NCI-H748 (cell line): ENCODE measurements at regions not wholly inside any gene's neighbourhood (a gene's known extent, or its start where the extent isn't known, plus 50 kb on each side); places are given as distances from the start of the nearest gene placed in this dataset.
"Not testable (repeated sequence)": the region's sequence is repeated elsewhere in the genome, so short reads cannot be mapped to it uniquely, and the experiment has no call there.

Experiments
- DNase-seq: peaks from one replicate; lab custom pipeline; 2025; ENCODE audit not compliant: unreplicated experiment; lab: John Stamatoyannopoulos, UW

DNA sequence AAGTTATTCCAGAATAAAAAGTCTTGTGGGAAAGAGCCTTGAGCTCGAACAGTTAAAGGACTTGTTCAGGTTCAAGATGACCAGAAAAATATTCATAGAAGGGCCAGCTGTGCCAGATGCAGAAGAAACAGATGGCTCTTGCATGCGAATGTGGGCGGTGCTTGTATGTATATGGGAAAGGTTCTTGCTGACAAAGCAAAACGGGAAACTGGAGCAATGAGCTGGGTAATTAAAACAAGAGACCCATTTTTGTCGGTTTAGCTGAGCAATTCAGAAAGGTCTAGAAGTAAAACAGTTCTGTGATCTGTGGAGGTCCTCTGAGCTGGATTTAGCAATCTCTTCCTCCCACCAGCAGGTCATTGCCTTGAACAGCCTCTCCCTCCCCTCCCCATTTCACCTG lies 107.2 kb upstream of the MARK1 start:
- no peak for DNase-seq

GRCh38 chr1:220412382-220412781 lies 115.6 kb upstream of the MARK1 start:
- DNase-seq = not testable (repeated sequence)

GRCh38 chr1:220410611-220411010 lies 117.3 kb upstream of the MARK1 start:
- no peak for DNase-seq

DNA sequence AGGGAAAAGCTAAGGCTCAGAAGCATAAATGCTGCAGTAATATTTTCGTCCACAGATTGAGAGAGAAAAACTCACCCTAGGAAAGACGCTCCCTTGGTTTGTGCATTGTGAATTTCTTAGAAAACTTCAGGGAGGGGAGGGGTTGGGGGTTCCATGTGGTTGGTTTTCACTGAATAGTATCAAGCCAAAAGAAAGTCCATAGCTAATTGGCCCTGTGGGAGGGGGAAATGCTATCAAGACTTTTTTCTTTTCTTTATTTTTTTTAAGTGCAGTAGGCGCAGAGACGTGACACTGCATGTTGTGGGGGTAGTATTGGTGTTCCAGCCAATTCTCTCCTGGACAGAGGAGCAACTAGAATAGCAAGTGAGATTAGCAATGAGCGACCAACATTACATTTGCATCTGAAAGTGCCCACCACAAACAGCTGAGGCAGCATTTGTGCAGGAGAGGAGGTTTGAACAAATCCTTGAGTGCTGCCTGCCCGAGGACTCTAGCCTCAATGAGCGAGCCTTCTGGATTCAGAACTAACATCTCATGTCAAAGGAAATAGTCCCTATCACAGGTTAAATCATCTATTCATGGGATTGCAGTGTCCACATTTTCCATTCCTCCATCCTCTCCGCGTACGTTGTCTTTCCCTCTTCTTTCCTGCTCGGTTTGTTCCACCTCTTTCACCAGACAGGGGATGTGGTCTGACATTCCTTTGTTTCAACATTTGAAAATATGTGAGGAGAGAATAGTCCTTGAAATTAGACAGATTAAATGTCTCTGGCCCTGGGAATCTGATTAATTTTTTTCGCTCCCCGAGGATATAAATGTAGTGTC lies 118.0 kb upstream of the MARK1 start:
- no peak for DNase-seq

- DNase-seq = no peak
These were observed 120.7 kb upstream of the MARK1 start for GRCh38 chr1:220407191-220407590.

GRCh38 chr1:220398238-220398637 lies 126.0 kb upstream of the RAB3GAP2 start:
- no peak for DNase-seq

GRCh38 chr1:220391491-220391890 lies 119.2 kb upstream of the RAB3GAP2 start:
- DNase-seq = no peak

DNA sequence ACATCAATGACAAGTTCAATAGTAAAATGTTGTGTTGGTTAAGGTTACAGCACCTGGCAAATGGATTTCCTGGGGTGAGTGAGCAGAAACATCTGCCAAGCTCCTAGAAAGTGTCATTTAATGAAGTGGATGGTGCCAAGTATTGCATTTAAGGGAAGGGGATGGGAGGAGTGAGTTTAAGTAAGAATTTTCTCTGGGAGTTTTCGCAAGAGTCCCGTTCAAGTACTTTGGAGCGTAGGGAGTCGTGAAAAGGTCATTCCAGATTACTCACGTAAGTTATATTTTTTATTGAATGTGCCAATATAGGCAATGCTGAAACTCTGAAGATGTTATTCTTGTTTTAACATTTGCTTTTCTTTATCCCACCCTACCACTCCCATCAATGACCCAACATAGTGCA lies 117.4 kb upstream of the RAB3GAP2 start:
- DNase-seq = no peak

DNA sequence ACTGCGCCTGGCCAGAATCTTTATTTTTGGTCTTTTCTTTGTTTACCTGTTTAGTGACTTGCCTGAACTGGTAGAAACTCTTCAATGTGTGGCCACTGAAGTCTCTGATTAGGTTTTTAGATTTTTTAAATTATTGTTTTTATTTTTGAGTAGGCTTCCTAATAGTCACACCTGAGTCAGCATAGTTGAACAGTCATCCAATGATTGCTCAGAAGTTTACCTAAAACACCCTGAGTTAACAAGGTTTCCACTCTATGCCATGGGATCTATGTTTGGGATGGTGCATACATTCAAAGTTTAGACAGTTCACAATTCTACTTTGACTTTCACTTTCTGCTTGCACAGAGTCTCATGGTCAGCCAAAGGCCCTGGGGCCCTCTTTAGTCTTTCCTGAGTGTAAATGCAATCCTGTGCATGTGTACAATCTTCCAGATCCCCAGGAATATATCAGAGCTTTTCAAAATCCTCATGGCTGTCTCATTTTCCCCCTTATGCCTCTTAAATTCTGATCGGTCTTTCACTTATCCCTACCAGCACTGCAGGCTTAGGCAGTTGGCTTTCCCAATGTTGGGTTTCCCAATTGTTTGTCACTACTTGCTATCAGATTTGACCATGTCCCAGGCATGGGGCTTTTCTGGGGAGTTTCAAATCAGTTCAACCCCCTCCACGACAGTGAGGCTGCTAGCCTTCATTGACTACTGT lies 114.4 kb upstream of the RAB3GAP2 start:
- no peak for DNase-seq

DNA sequence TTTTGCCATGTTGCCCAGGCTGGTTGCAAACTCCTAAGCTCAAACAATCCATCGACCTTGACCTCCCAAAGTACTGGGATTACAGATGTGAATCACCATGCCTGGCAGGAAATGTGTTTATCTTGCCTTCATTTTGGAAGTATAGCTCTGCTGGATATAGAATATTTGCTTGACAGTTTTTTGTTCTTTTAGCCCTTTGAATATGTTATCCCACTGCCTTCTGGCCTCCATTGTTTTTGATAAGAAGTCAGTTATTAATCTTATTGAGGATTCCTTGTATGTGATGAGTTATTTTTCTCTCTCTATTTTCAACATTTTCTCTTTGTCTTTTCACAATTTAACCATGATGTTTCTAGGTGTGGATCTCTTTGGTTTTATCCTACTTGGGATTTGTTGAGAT lies 112.9 kb upstream of the RAB3GAP2 start:
- no peak for DNase-seq

- no peak for DNase-seq
These were observed 110.7 kb upstream of the RAB3GAP2 start for GRCh38 chr1:220382994-220383393.

- no peak for DNase-seq
These were observed 108.6 kb upstream of the RAB3GAP2 start for GRCh38 chr1:220380885-220381284.

GRCh38 chr1:220378571-220379302 lies 106.5 kb upstream of the RAB3GAP2 start:
- DNase-seq = no peak

DNA sequence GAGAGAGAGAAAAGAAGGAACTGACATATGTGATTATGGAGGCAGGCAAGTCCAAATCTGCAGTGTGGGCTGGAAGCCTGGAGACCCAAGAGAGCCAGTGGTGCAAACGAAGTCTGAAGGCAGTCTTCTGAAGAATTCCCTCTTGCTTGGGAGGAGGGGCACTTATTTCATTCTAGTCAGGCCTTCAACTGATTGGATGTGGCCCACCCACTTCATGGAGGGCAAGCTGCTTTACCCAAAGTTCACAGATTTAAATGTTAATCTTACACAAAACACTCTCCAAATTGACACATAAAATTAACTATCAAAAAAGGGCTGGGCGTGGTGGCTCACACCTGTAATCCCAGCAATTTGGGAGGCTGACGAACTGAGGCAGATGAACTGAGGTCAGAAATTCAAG lies 103.5 kb upstream of the RAB3GAP2 start:
- DNase-seq = no peak

GRCh38 chr1:220374449-220374848 lies 102.2 kb upstream of the RAB3GAP2 start:
- no peak for DNase-seq

DNA sequence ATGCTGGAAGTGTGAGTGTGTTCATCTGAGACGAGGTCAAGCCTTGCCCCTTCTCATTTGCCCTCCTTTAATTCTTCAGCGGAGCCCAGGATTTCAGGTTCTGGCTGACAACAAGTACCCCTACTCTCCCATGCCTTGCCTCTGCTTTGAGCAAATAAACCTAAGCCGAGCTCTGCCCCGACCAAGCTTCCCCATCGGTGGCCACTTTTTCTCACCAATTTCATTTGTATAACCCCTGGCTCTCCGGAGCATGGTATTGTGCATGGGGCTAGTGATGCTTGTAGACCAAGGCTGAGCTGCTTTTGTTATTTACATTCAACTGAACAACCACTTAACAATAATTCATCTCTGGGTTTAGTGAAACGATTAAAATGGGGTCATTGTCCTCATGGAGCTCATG lies 100.2 kb upstream of the RAB3GAP2 start:
- no peak for DNase-seq

DNA sequence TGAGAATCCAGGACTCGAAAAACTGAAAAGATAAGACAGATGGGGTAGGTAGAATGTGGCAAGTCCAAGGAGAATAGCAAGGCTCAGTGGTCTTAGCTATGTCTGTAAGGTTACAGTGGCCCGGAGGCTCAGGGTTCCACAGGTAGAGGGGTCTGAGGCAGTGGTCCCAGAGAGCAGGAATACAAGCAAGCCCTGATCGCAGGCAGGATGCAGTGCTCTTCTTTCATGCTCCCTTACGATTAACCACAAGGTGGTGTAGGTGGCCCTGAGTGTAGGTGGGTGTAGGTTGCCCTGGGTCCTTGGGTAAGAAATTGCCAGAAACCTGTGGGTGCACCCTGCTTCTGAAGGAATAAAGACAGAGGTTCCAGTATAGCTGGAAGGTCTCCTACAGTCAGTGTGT lies 99.1 kb upstream of the RAB3GAP2 start:
- peak; percentile 7 for DNase-seq

GRCh38 chr1:220370041-220370700 lies 97.9 kb upstream of the RAB3GAP2 start:
- DNase-seq = no peak

DNA sequence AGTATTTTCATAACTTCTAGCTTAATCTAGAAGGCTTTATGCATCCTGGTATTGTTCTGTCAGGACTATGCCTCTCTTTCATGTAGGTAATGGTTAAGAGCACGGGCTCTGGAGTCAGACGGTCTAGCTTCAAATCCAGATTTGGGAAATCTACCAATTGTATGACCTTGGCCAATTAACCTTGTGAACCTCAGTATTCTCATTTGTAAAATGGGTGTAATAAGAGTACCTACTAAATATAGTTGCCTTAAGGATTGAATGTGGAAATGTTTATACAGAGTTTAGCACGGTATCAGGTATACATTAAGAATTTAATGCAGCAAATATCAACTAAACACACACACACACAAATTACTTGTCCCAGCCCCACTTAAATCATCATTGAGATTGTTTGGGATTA lies 97.3 kb upstream of the RAB3GAP2 start:
- no peak for DNase-seq

DNA sequence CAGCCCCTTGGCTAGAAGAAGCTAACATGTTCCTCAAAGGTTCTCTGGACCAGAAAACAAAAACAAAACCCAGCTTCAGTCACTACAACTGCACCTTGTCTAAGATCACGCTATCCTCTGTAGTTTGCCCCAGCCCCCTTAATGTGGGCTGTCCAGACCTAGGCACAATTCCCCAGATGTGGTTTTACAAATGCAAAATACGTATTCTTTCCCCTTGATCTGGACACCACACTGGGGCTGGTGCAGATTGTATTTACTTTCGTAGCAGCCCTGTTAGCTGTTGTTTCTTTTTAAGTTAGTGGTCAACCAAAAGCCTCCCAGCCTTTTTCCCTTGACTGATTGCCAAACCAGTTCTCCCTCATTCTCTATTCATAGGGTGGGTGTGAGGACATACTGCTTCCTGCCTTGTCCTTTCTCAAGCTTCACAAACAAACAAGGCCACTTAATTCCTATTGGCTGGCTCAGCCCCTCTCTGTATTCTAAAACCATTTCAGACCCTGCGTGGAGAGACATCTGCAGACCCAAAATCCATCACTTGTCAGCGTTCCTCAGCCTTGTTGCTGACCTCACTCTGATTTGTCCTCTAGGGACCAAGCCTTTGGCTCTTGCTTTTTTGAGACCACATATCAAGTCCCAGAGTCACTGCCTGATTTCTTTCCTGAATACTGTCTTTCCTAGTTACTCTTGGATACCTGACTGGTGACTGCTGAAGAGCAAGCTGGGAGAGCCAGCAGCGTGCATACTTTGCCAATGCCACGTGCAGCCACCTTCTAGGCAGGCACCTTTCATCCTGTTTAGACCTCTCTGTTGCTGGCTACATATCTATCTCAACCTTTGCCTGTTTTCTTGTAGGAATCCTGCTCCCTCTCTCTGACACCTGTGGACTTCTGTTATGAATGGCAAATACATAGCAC lies 96.4 kb upstream of the RAB3GAP2 start:
- DNase-seq = peak; percentile 17
